C4-2B (cell line): ENCODE measurements at regions not wholly inside any gene's neighbourhood (a gene's known extent, or its start where the extent isn't known, plus 50 kb on each side); places are given as distances from the start of the nearest gene placed in this dataset.

Experiments
- ZFX ChIP-seq: fragments of 450-650 bp; IDR thresholded peaks from 2 replicates; pipeline ENCODE4 v1.6.1; 2017
- TF ChIP-seq, protein P1 (sequence below): fragments of 450-650 bp; conservative IDR thresholded peaks from 2 replicates; pipeline ENCODE4 v1.5.1; 2017; ENCODE audit warnings: mild to moderate bottlenecking

DNA sequence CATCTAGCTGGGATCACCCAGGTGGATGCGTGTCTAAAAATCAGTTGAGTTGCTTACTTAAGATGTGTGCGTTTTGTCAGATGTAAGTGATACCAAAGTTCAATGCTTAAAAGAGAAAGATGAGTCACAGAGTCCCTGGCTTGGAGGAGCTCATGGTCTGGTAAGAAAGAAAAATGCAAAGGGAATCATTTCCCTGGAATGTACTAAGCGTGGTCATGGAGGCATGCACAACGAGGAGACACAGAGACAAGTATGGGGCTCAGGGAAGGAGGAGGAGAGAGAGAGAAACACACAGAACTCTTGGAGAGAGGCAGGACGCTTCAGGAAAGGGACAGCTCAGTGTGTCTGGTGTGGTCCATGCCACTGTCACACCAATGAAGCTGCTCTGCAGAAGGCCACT, 186.9 kb upstream of the GMDS start:
- TF ChIP-seq, protein P1, sequence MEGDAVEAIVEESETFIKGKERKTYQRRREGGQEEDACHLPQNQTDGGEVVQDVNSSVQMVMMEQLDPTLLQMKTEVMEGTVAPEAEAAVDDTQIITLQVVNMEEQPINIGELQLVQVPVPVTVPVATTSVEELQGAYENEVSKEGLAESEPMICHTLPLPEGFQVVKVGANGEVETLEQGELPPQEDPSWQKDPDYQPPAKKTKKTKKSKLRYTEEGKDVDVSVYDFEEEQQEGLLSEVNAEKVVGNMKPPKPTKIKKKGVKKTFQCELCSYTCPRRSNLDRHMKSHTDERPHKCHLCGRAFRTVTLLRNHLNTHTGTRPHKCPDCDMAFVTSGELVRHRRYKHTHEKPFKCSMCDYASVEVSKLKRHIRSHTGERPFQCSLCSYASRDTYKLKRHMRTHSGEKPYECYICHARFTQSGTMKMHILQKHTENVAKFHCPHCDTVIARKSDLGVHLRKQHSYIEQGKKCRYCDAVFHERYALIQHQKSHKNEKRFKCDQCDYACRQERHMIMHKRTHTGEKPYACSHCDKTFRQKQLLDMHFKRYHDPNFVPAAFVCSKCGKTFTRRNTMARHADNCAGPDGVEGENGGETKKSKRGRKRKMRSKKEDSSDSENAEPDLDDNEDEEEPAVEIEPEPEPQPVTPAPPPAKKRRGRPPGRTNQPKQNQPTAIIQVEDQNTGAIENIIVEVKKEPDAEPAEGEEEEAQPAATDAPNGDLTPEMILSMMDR, result no peak
- TF ChIP-seq ZFX, result no peak
